WERI-Rb-1 (cell line): ENCODE measurements at regions not wholly inside any gene's neighbourhood (a gene's known extent, or its start where the extent isn't known, plus 50 kb on each side); places are given as distances from the start of the nearest gene placed in this dataset.
"Not testable (repeated sequence)": the region's sequence is repeated elsewhere in the genome, so short reads cannot be mapped to it uniquely, and the experiment has no call there.

Experiments
- DNase-seq: peaks from one replicate; pipeline ENCODE4 v3.0.0-alpha.2; 2020
- H3K27ac ChIP-seq: fragments of 250-450 bp; sonication (Bioruptor Pico); 2 replicates; pipeline ENCODE4 v1.5.1; 2020; ENCODE audit warnings: mild to moderate bottlenecking, moderate library complexity
- H3K27me3 ChIP-seq: fragments of 250-450 bp; sonication (Bioruptor Pico); 2 replicates; pipeline ENCODE4 v1.5.1; 2021; ENCODE audit warnings: mild to moderate bottlenecking, low read depth, moderate library complexity; ENCODE audit not compliant: insufficient read depth, severe bottlenecking
- H3K36me3 ChIP-seq: fragments of 250-450 bp; sonication (Bioruptor Pico); 2 replicates; pipeline ENCODE4 v1.5.1; 2020; ENCODE audit warnings: mild to moderate bottlenecking, moderate library complexity
- H3K4me3 ChIP-seq: 2 replicates; pipeline ENCODE4 v1.5.1; 2011; ENCODE audit warnings: low read depth, mild to moderate bottlenecking, control low read depth, low read length
- H3K9me3 ChIP-seq: fragments of 250-450 bp; sonication (Bioruptor Pico); 2 replicates; pipeline ENCODE4 v1.5.1; 2021; ENCODE audit warnings: mild to moderate bottlenecking, moderate library complexity; ENCODE audit not compliant: severe bottlenecking
- CTCF ChIP-seq: IDR thresholded peaks from 2 replicates; pipeline ENCODE4 v1.5.1; 2011; ENCODE audit warnings: low read depth, mild to moderate bottlenecking, control low read depth, inconsistent platforms, low read length

- no peak overlapping the region for H3K27ac ChIP-seq
Measured at GRCh38 chr2:239829326-239829725, 195.8 kb downstream of the NDUFA10 start.

GRCh38 chr2:239828973-239829275 is 196.2 kb downstream of the NDUFA10 start:
- H3K4me3 ChIP-seq, H3K36me3 ChIP-seq, H3K27ac ChIP-seq, DNase-seq, H3K27me3 ChIP-seq, H3K9me3 ChIP-seq: not testable (repeated sequence)

More at GRCh38 chr2:239829326-239829725, 195.8 kb downstream of the NDUFA10 start:
- H3K36me3 ChIP-seq: no peaks in the 10 kb centered on the region
- TF ChIP-seq CTCF: no peak
- no peaks in the 10 kb centered on the region for H3K9me3 ChIP-seq
- no peak overlapping the region for H3K4me3 ChIP-seq
- DNase-seq: no peak
- H3K27me3 ChIP-seq: no peaks in the 10 kb centered on the region

- no peak for DNase-seq
- TF ChIP-seq CTCF: no peak
- no peak overlapping the region for H3K4me3 ChIP-seq
- H3K36me3 ChIP-seq: no peaks in the 10 kb centered on the region
- no peaks in the 10 kb centered on the region for H3K9me3 ChIP-seq
- H3K27ac ChIP-seq: no peak overlapping the region
- no peaks in the 10 kb centered on the region for H3K27me3 ChIP-seq
Measured at GRCh38 chr2:239828192-239828972, 196.8 kb downstream of the NDUFA10 start.

- Histone ChIP-seq H3K4me3 (no peak overlapping the region), H3K9me3 (no peaks in the 10 kb centered on the region), H3K27ac (no peak overlapping the region), H3K27me3 (no peaks in the 10 kb centered on the region), H3K36me3 (no peaks in the 10 kb centered on the region)
- no peak for DNase-seq
- no peak for TF ChIP-seq CTCF
Measured at GRCh38 chr2:239827523-239827890, 197.6 kb downstream of the NDUFA10 start.

- H3K36me3 ChIP-seq: no peaks in the 10 kb centered on the region
- TF ChIP-seq CTCF: no peak
- no peaks in the 10 kb centered on the region for H3K9me3 ChIP-seq
- no peaks in the 10 kb centered on the region for H3K27me3 ChIP-seq
- DNase-seq: no peak
- H3K4me3 ChIP-seq: no peak overlapping the region
- H3K27ac ChIP-seq: no peak overlapping the region
Measured at GRCh38 chr2:239826786-239827522, 198.2 kb downstream of the NDUFA10 start.

GRCh38 chr2:239826376-239826775 is 198.8 kb downstream of the NDUFA10 start:
- Histone ChIP-seq H3K36me3 (no peaks in the 10 kb centered on the region), H3K4me3 (no peak overlapping the region), H3K27me3 (no peaks in the 10 kb centered on the region), H3K9me3 (no peaks in the 10 kb centered on the region), H3K27ac (no peak overlapping the region)
- DNase-seq: no peak
- no peak for TF ChIP-seq CTCF
